MM.1S (cell line): ENCODE measurements at regions not wholly inside any gene's neighbourhood (a gene's known extent, or its start where the extent isn't known, plus 50 kb on each side); places are given as distances from the start of the nearest gene placed in this dataset.

ENCODE experiments used
- CTCF ChIP-seq: fragments of 300-600 bp; sonication (generic); IDR thresholded peaks from 2 replicates; pipeline ENCODE4 v1.5.1; 2016; ENCODE audit warnings: antibody characterized with exemption, low read length, mixed read lengths
- EZH2 ChIP-seq: fragments of 300-600 bp; sonication (generic); optimal IDR thresholded peaks from 2 replicates; pipeline ENCODE3; 2017; ENCODE audit warnings: low read depth, mild to moderate bottlenecking, antibody characterized with exemption, low read length, mixed read lengths
- EZH2phosphoT487 ChIP-seq: fragments of 300-600 bp; sonication (generic); IDR thresholded peaks from 2 replicates; pipeline ENCODE4 v1.6.1; 2018; ENCODE audit warnings: antibody characterized with exemption, low read length

- TF ChIP-seq CTCF: no peak
- no peak for TF ChIP-seq EZH2phosphoT487
- no peak for TF ChIP-seq EZH2
Observed at GRCh38 chr14:89524412-89524811, 107.4 kb upstream of the FOXN3 start.
